Dermis blood vessel endothelial cell (primary cell): ENCODE measurements at regions not wholly inside any gene's neighbourhood (a gene's known extent, or its start where the extent isn't known, plus 50 kb on each side); places are given as distances from the start of the nearest gene placed in this dataset.

Experiments
- DNase-seq: peaks from one replicate; pipeline ENCODE4 v3.0.0; 2010

DNA sequence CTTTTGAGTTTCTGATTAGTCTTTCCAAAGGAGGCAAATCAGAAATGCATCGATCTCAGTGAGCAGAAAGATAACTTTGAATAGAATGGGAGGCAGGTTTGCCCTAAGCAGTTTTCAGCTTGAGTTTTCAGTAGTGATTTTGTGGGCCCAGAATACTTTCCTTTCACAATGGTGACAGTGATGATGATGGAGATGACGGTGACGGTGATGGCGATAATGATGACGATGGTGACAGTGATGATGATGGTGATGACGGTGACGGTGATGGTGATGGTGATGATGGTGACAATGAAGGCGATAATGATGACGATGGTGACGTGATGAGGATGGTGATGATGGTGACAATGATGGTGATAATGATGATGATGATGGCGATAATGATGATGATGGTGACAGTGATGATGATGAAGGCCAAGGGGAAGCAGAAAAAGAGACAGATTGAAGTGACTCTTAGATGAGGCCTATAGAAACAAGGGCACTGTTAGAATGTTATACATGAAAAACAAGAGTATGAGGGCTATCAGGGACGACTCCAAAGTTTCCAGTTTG, 153.4 kb upstream of the B3GAT1 start:
- DNase-seq = no peak

DNA sequence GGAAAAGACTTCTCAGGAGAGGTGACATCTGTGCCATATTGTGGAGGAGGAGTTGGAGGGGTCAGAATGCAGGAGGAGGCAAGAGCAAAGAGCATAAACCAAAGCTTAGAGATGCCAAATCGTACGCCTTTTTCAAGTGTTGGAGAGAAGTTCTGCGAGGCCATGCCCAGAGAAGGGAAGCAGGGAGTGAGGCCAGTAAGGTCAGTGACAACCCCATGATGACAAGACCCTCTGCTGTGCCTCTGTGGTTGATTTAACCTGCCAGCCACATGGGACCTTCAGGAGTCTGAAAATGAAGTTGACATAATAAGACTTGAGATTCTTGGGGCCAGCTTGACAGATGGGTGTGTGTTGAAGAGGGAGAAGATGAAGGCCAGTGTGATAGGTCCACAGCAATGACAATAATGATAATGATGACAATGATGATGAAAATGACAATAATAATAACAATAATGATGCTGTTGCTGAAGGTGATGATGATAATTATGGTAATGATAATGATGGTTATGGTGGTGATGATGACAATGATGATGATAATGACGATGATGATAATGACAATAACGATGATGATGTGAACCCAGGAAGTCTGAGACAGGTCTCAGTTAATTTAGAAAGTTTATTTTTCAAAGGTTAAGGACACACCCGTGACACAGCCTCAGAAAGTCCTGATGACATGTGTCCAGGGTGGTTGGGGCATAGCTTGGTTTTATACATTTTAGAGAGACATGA, 152.6 kb upstream of the B3GAT1 start:
- DNase-seq = no peak

DNA sequence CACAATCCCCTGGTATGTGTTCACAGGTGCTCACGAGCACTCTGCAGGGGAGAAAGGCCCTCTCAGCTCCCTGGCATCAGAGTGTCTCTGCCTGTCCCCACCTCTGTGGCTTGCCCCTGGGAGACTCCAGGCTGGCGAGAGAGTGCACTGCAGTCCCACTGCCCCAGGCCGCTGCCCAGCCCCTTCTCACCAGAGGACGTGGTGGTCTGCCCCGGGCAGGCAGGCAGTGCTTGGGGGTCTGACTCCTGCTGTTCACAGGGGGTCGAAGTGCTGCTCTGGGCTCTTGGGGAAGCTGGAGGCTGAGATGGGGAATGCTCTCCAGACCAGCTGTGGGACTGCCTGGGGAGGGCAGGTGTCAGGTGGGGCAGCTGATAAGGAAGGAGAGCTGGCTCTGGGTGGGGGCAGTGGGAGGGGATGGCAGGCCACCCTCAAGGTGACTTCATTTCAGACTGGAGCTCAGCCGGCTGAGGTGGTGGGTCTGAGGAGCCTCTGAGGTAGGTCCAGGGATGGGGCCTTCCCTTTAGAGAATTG, 151.0 kb upstream of the B3GAT1 start:
- no peak for DNase-seq

DNA sequence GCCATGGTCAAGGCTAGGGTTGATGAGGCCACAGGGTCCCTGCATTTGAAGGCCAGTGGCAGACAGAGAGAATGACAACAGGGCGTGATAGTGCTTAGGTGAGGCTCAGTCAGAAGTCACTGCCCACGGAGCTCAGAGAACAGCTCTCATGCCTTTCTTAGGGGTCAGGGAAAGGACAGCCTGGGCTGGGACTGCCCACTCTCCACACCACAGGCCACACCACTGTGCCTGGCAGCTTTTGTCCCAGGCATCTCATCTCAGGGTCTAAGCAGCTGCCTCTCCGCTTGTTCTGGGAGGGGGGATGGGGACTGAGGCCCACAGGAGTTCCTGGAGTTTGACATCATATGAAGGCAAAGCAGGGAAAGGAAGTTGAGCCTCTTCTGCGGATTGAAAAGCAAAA, 150.2 kb upstream of the B3GAT1 start:
- DNase-seq = no peak

DNA sequence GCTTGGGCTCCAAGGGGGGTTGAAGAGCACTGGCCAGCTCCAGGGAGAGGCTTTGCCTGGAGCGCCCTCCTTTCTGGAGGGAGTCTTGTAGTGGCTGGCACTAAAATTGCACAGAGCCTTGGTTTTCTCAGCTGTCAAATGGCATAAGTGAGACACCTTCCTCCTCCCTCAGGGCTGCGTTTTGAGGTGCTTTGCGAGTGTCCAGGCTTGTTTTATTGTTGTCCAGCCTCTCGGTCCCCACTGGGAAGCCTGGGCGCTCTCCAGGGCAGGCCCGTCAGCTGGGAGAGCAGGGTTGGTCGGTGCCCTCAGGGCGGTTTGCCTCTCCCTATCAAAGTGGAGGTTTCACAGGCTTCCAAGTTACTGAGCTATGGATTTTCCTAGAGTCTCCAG, 149.3 kb upstream of the B3GAT1 start:
- DNase-seq = no peak

DNA sequence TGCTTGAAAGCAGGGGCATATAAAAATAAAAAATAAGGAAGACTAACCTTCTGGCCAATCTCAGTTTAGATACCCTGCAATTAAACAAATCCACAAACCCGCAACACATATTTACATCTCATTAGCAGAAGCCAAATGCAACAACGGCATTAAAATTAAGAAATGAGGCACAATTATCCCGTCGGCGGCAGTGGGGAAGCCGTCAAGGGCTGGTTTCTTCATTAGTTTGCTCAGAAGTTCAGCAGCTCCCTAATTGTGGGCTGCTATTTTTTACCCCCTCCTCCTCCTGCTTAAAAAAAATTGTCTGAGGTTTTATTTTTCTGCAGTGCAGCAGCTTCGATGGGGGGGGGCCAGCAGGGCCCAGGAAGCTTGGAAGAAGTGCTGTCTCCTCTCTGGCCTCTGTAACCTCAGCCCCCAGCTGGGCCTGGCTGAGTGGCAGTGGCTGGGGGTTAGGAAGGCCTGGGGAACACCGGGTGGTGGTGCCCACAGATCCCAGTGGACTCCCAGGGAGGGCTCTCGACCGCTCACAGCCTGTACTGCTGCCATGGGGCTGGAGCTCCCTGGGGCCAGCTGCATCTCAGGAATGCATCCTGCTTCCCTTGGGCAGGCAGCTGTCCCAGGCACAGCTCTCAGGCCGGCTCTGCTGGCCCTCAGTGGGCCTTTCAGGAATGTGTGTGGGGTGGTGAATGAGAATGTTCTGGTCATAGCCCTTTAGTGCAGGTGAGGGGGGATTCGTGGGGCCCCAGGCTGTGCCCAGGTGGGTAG, 148.7 kb upstream of the B3GAT1 start:
- DNase-seq = no peak

DNA sequence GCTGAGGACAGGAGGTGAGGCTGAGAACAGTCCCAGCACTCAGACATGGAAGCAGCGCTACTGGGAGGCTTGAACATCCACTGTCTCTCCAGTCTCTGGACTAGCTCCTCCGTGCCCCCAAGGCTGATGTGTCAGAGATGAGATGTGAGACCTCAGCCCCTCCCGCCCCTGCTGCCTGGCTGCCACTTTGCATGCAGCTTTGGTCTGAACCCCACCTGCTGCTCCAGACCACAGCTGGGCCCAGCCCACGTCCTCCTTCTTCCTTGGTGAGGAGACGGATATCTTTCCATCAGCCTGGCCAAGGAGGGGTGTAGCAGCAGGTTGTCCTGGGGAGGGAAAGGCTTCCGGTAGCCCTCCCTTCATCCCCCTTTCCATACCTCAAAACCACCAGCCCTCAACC, 148.0 kb upstream of the B3GAT1 start:
- no peak for DNase-seq

DNA sequence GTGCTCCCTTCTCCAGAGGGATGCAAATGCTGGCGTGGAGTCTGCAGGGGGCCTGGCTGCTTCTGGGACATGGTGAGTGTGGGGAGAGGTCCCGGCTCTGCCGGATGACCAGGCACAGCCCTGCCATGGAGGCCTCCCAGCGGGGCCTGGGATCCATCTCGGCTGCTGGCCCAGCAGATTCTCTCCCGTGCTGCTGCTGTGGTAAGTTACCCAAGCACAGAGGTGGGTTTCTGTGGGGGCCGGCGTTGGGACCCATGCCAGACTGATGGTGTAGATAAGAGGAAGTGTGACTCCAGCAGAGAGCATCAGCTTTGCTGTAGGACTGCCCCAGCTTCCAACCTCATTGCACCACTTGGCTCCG, 147.5 kb upstream of the B3GAT1 start:
- DNase-seq = no peak

DNA sequence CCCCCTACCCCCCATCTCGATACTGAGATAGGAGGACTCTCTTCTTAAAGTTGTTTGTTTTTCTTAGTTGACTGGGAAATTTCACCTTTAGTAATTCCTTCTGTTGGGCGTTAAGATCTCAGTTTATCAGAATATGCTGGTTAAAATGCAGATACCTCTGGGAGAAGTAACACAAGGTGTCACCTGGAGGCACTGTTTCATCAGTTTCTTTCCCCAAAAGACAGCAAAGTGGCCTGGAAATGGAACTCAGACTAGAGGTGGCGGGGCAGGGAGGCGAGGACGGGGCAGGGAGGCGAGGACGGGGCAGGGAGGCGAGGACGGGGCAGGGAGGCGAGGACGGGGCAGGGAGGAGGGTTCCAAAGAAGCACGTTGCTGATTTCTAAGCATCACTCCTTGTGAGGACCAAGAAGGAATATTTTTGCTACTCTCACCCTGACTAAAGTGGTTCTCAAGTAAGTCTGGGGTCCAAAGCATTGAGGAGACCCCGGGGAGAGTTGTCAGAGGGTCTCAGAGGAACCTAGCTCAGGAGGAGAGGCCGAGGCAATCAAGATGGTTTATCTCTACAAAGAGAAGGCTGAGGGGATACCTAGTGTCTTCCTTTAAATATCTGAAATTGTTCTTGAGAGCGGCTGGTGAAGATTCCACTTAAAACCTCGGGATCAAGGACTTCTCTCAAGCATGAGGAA, 147.0 kb upstream of the B3GAT1 start:
- no peak for DNase-seq

DNA sequence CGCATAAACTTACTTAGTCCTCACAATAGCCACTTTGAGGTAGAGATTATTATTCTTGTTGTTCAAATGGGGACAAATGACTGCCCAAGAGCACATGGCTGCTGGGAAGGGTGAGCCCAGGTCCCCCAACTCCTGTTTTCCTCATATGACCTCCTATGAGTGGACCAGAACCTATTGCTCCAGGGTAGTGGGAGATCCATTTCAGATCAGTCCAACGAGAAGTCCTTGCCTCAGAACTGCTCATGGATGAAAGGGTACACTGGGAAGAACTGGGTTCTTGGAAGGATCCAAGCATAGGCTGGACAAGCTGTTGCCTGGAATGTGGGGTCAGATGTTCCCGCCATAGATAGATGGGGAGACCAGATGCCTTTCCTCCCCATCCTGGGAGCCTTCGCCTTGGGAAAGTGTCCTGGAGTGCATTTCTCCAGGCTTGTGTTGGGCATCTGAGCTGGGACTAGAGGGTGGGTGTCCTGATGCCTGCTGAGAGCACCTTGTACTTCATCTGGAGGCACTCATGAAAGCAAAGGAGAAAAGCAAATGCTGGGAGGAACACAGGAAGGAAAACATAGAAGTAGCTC, 146.3 kb upstream of the B3GAT1 start:
- no peak for DNase-seq

DNA sequence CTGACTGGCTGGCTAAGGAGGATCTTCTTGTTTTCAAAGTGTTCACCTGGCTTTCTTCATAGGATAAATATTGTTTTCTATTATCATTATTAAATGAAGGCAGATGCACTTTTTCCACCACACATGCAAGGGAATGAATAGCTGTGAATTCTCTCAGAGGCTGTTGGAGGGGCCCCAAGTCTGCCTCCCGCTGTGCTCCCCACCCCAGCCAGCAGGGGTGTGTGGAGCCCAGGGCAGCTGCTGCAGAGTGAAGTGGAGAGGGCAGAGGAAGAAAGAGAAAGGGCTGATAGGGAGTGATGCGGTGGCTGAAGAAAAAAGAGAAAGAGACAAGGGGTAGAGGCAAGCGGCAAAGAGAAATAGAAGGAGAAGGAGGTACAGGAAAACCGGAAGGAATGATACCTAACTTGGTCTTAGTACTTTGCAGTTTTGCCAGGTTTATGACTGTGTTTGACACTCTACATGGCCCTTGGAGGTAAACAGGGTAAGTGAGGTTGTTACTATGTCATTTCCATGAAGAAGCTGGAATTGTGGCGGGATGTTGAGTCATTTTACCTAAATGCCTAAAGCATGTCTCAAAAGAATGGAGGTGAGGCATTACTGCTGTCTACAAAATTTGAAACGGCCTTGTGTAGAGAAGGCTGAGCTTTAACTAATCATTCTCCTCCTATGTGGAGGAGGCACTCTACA, 145.7 kb upstream of the B3GAT1 start:
- DNase-seq = no peak

DNA sequence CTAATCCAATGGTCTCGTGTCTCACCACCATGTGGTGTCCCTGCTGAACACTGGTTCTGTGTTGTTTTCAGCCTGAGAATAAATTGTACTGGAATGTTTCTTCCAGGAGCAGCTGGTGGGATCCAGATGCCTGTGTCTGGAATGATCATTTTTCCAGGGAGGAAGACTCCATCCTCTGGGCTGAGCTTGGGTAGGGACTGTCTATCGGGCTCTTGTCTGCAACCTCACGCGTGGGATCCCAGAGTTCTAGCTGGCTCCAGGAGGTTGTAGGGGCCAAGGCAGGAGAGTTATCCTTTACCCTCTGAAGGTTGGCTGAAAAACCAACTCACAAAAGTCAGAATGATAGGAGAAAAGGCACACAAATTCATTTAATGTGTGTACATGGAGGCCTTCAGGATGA, 144.1 kb upstream of the B3GAT1 start:
- DNase-seq = no peak

DNA sequence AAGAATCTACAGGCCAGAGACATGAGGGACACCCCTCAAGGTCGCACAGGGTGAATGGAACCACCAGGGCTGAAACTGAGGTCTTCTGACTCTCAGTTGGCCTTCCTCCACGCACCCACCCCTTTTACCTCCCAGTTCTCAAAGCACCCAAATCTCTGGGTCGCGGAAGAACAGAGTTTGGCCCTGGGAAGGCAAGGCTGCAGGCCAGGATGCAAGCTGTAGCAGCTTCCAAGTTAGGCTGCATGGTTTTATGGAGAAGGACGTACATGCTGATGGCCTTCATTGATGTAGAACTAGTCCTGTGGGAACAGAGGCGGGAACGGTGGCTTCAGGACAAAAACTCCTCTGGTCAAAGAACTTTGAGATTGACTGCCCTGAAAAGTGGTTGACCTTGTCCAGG, 143.5 kb upstream of the B3GAT1 start:
- DNase-seq = no peak

DNA sequence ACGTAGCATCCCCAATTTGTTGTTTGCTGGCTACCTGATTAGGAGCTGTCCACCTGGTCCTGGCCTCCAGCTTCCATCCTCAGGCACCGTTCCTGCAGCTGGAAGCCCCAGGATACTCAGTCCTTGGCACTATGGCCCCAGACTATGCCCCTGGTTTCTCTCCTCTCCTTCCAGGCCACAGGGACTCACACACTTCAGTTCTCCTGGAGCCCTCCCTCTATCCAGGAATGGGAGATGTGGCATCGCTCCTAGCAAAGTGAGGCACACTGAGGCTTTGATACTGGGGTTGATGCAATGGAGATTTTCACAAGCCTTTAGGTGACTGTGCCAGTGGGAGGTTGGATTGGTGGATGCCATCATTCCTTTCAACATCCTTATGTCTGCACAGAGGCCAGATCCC, 142.8 kb upstream of the B3GAT1 start:
- no peak for DNase-seq

DNA sequence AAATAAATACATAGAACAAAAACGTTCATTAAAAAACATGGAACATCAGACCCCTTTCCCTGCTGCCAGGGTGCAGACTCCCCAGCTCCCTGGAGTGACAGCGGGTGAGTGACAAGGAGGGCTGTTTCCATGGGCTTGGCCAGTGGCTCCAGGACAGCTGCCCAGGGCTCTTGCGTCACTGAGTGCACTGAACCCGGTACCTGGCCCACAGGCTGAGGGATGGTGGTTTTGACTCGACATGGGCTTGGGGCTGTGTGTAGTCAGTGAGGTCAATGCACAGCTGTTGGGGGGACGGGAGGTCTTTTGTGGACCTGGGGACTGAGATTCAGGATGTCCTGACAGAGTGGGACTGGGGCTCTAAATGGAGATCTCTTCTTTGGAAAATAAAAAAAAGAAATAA, 142.1 kb upstream of the B3GAT1 start:
- no peak for DNase-seq

DNA sequence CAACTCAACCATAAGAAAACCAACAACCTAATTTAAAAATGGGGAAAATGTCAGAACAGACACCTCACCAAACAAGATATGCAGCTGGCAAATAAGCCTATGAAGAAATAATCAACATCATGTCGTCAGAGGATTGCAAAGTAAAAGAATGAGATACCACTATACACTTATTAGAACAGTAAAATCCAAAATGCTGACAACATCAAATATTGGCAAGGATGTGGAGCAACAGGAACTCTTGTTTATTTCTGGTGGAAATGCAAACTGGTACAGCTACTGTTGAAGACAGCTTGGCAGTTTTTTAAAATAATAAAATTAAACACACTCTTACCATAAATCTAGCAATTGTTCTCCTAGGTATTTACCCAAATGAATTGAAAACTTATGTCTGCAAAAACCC, 140.7 kb upstream of the B3GAT1 start:
- no peak for DNase-seq

DNA sequence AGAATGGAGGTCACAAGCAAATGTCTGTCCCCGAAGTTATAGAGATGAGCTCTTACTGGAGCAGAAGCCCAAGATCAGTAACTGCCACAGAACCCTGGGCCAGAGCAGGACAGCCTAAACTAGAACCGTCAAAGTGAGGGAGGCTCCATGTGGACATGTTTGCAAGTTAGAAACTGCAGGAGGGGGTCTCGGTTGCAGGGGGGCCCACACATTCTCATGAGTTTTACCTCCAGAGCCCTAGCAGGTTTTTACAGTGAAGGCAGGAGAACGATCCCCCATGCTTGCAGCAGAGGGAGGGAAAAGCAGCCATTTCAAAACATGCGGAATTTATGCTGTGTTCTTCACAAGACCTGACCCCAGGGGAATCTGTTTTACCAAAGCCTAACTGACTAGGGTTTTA, 133.5 kb upstream of the B3GAT1 start:
- no peak for DNase-seq

DNA sequence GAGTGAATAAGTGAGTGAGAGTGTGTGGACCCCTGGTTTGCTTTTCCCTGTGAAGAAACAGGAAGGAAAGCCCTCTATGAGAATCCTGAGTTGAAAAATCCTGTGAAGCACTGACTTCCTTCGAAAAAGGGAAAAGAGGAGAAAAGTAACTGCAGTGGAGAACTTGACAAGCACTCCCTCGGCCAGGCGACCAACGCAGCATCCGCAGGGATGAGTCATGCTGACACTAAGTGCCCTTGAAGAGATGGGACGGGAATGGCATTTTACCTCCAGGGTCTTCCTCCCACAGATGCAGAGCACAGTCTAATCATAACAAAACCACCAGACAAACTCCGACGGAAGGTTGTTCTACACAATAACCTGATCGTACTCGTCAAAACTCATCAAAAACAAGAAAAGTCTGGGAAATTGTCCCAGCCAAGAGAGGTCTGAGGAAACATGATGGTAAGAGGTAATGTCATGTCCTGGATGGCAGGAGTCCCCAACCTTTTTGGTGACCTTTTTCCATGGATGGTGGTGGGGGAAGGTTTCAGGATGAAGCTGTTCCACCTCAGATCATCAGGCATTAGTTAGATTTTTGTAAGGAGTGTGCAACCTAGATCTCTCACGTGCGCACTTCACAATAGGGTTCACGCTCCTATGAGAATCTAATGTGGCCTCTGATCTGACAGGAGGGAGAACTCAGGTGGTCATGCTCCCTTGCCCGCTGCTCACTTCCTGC, 132.2 kb upstream of the B3GAT1 start:
- no peak for DNase-seq

DNA sequence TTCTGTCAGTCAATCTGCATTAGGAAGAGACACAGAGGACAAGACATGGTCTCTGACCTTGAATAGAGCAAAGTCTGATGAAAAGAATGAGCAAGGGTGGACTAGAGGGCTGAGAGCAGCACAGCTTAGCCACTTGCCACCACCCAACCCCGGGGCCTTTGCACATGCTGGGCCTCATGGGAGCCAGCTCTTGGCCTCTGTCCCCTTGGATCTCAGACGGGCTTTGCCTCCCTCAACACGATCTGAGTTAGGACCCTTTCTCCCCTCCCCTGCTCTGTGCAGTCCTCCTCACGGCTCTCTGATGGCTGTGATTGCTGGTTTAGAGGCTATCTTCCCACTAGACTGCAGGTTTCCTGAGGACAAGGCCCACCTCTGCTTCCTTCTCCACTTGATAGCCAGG, 131.6 kb upstream of the B3GAT1 start:
- no peak for DNase-seq

DNA sequence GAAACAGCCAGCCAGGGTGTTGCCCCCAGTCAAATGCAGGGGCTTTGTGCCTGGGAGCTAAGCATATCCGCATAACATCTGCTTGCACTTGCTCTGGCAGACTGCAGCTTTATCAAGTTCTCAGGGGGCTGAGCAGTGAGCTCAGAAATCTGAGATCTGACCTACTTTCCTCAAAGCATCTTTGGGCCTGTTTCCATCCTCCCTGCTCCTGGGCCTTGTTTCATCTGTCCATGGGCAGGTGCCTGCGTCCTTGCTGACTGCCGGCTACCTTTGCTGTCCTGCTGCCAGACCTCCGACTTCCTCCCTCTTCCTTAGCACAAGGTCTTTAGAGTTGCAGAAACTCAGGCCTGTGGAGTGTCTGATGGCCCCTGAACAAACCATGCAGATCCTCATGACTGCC, 131.2 kb upstream of the B3GAT1 start:
- no peak for DNase-seq

DNA sequence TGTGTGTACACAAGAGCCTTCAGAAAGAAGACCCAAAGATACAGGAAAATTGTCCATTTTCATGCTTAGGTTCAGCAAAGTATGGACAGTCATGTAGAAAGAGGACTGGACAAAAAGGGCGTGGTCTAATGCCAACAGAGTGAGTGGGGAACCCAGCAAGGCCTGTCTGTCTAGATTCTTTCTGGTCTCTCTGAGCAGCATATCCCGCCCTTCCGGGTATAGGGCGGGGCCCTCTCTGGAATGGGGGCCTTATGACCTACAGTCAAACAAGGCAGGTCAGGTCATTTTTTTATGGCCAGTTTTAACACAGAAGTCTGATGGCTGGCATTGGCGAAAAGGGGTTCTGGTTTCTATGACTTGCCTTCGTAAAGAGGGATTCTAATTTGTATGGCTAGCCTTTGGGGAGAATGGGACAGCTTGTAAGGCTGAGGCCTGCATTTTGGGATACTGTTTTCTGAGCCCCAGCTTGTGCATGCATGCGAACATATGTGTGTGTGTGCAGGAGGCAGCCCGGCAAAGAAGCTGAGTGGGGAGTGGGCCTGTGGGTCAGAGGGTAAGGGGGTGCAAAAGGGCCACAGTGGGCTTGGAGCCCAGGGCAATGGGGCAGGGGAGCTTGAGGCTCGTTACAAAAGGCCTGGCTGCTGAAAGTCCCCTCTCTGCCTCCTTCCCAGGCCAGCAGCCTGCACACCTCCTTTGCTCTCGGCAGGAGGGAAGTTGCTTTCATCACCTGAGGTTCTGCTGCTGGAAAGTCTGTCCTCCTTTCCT, 130.5 kb upstream of the B3GAT1 start:
- no peak for DNase-seq
